Neural progenitor cell (in vitro differentiated cells): ENCODE measurements at regions not wholly inside any gene's neighbourhood (a gene's known extent, or its start where the extent isn't known, plus 50 kb on each side); places are given as distances from the start of the nearest gene placed in this dataset.

Experiments
- DNase-seq: peaks from one replicate; pipeline ENCODE4 v3.0.0-alpha.2; 2016; ENCODE audit warnings: low spot score
- H2AFZ ChIP-seq: fragments of 200-600 bp; sonication (generic); replicated peaks from 2 replicates; pipeline ENCODE4 v1.6.1; 2016; ENCODE audit warnings: antibody characterized with exemption
- H3F3A ChIP-seq: fragments of 200-600 bp; sonication (generic); 2 replicates; pipeline ENCODE4 v1.6.1; 2016; ENCODE audit warnings: antibody characterized with exemption, low read depth
- H3K27ac ChIP-seq: fragments of 200-600 bp; sonication (generic); 2 replicates; pipeline ENCODE4 v1.5.1; 2016; ENCODE audit warnings: mild to moderate bottlenecking
- H3K27me3 ChIP-seq: fragments of 200-600 bp; sonication (generic); 2 replicates; pipeline ENCODE4 v1.6.1; 2016; ENCODE audit warnings: mild to moderate bottlenecking, moderate library complexity
- H3K36me3 ChIP-seq: fragments of 200-600 bp; sonication (generic); 2 replicates; pipeline ENCODE4 v1.5.1; 2016
- H3K4me1 ChIP-seq: fragments of 200-600 bp; sonication (generic); 2 replicates; pipeline ENCODE4 v1.6.1; 2016; ENCODE audit warnings: mixed run types
- H3K4me2 ChIP-seq: fragments of 200-600 bp; sonication (generic); 2 replicates; pipeline ENCODE4 v1.6.1; 2016
- H3K4me3 ChIP-seq: fragments of 200-600 bp; sonication (generic); 2 replicates; pipeline ENCODE4 v1.5.1; 2016
- H3K79me2 ChIP-seq: fragments of 200-600 bp; sonication (generic); 2 replicates; pipeline ENCODE4 v1.6.1; 2016; ENCODE audit warnings: low read depth
- H3K9ac ChIP-seq: fragments of 200-600 bp; sonication (generic); 2 replicates; pipeline ENCODE4 v1.6.1; 2016
- H3K9me3 ChIP-seq: fragments of 200-600 bp; sonication (generic); 2 replicates; pipeline ENCODE4 v1.5.1; 2016; ENCODE audit warnings: low read depth
- H4K20me1 ChIP-seq: fragments of 200-600 bp; sonication (generic); 2 replicates; pipeline ENCODE4 v1.6.1; 2016; ENCODE audit warnings: low read depth
- H3K27ac Mint-ChIP-seq: 3 replicates; pipeline ENCODE4 v1.8.0; 2021; ENCODE audit warnings: mixed read lengths
- H3K27me3 Mint-ChIP-seq: 2 replicates; pipeline ENCODE4 v1.8.0; 2022; ENCODE audit warnings: low read depth, mild to moderate bottlenecking, inconsistent platforms, moderate library complexity, mixed read lengths; ENCODE audit not compliant: insufficient read depth
- H3K36me3 Mint-ChIP-seq: 3 replicates; pipeline ENCODE4 v1.8.0; 2021; ENCODE audit warnings: mixed read lengths
- H3K4me1 Mint-ChIP-seq: 3 replicates; pipeline ENCODE4 v1.8.0; 2021; ENCODE audit warnings: mixed read lengths
- H3K4me3 Mint-ChIP-seq: 3 replicates; pipeline ENCODE4 v1.8.0; 2021; ENCODE audit warnings: mild to moderate bottlenecking, moderate library complexity, mixed read lengths
- H3K9me3 Mint-ChIP-seq: 3 replicates; pipeline ENCODE4 v1.8.0; 2020; ENCODE audit warnings: mixed read lengths
- EZH2 ChIP-seq: fragments of 200-600 bp; sonication (generic); IDR thresholded peaks from 2 replicates; pipeline ENCODE4 v1.6.1; 2017; ENCODE audit warnings: antibody characterized with exemption, mild to moderate bottlenecking, moderate library complexity
- EZH2phosphoT487 ChIP-seq: fragments of 200-600 bp; sonication (generic); IDR thresholded peaks from 2 replicates; pipeline ENCODE4 v1.6.1; 2017; ENCODE audit warnings: antibody characterized with exemption
- TF ChIP-seq, protein P1 (sequence below): fragments of 200-600 bp; sonication (generic); IDR thresholded peaks from 2 replicates; pipeline ENCODE4 v1.5.1; 2017; ENCODE audit warnings: antibody characterized with exemption, mild to moderate bottlenecking

DNA sequence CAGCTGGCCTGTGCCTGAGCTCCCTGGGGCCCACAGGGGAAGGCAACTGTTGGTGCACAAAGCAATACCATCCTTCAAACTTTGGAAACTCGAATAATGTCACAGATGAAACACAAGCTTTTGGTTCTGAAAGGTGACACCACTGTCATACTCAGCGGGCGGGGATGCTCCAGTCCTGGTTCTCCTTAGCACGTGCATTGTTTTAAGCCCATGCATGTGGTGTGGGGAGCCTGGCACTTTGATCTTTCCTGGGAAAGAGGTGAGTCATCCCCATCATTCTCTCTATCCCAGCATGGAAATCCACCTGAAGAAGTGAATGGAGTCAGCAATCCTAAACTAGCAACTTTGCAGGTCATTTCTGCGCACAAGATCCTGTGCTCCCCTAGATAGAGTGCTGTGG is 119.6 kb downstream of the GLRX3 start:
- no peaks in the 10 kb centered on the region for H3F3A ChIP-seq
- no peak overlapping the region for H3K27ac Mint-ChIP-seq
- peaks cover 2% of the 10 kb centered on the region for H3K36me3 Mint-ChIP-seq
- no peaks in the 10 kb centered on the region for H3K79me2 ChIP-seq
- peaks cover 5% of the 10 kb centered on the region for H3K9me3 Mint-ChIP-seq
- no peak overlapping the region for H3K4me3 Mint-ChIP-seq
- no peaks in the 10 kb centered on the region for H3K36me3 ChIP-seq
- no peak for DNase-seq
- no peak for TF ChIP-seq EZH2
- TF ChIP-seq, protein P1, sequence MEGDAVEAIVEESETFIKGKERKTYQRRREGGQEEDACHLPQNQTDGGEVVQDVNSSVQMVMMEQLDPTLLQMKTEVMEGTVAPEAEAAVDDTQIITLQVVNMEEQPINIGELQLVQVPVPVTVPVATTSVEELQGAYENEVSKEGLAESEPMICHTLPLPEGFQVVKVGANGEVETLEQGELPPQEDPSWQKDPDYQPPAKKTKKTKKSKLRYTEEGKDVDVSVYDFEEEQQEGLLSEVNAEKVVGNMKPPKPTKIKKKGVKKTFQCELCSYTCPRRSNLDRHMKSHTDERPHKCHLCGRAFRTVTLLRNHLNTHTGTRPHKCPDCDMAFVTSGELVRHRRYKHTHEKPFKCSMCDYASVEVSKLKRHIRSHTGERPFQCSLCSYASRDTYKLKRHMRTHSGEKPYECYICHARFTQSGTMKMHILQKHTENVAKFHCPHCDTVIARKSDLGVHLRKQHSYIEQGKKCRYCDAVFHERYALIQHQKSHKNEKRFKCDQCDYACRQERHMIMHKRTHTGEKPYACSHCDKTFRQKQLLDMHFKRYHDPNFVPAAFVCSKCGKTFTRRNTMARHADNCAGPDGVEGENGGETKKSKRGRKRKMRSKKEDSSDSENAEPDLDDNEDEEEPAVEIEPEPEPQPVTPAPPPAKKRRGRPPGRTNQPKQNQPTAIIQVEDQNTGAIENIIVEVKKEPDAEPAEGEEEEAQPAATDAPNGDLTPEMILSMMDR, result no peak
- no peak for TF ChIP-seq EZH2phosphoT487
- no peaks in the 10 kb centered on the region for H3K4me1 ChIP-seq
- H3K4me3 ChIP-seq, result no peak overlapping the region
- no peaks in the 10 kb centered on the region for H3K9me3 ChIP-seq
- peaks cover 2% of the 10 kb centered on the region for H3K27me3 Mint-ChIP-seq
- no peak overlapping the region for H3K27ac ChIP-seq
- H4K20me1 ChIP-seq, result no peaks in the 10 kb centered on the region
- no peak overlapping the region for H2AFZ ChIP-seq
- H3K9ac ChIP-seq, result no peak overlapping the region
- H3K27me3 ChIP-seq, result no peaks in the 10 kb centered on the region
- H3K4me2 ChIP-seq, result no peak overlapping the region
- peaks cover 2% of the 10 kb centered on the region for H3K4me1 Mint-ChIP-seq

GRCh38 chr10:130257897-130258296 is 121.7 kb downstream of the GLRX3 start:
- no peak overlapping the region for H3K27ac Mint-ChIP-seq

DNA sequence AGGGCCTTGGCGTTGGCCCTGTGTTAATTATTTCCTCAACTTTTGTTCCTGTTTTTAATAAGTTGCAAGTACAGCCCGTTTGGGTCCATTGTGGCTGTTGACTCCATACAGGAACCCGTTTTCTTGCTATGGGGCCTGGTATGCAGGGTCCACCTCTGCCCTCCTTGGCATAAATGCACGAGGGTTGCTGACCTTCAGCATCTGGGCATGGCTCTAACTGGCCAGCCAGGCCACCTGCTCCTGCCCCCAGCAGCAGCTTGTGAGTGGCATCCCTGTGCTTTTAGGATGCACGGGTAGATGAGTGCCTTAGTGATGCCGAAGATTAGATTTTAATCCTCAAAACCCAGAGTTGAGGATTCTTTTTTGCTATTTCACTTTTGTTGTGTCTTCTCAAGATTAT is 123.2 kb downstream of the GLRX3 start:
- no peak overlapping the region for H2AFZ ChIP-seq
- peaks cover 4% of the 10 kb centered on the region for H3K36me3 Mint-ChIP-seq

More at GRCh38 chr10:130257897-130258296, 121.7 kb downstream of the GLRX3 start:
- Mint-ChIP-seq H3K4me1 (peaks cover 2% of the 10 kb centered on the region), H3K36me3 (peaks cover 2% of the 10 kb centered on the region), H3K27me3 (peaks cover 4% of the 10 kb centered on the region), H3K9me3 (peaks cover 17% of the 10 kb centered on the region), H3K4me3 (no peak overlapping the region)
- Histone ChIP-seq H3K27ac (no peak overlapping the region), H3K9me3 (no peaks in the 10 kb centered on the region), H3K79me2 (no peaks in the 10 kb centered on the region), H3K36me3 (no peaks in the 10 kb centered on the region), H2AFZ (no peak overlapping the region), H3K4me1 (no peaks in the 10 kb centered on the region), H3K4me2 (no peak overlapping the region), H3K4me3 (no peak overlapping the region), H4K20me1 (no peaks in the 10 kb centered on the region), H3K27me3 (no peaks in the 10 kb centered on the region), H3K9ac (no peak overlapping the region), H3F3A (no peaks in the 10 kb centered on the region)
- TF ChIP-seq, protein P1, result no peak
- TF ChIP-seq EZH2phosphoT487, result no peak
- TF ChIP-seq EZH2, result no peak
- no peak for DNase-seq

More for the DNA sequence above, 123.2 kb downstream of the GLRX3 start:
- no peak for DNase-seq
- Mint-ChIP-seq H3K4me3 (no peak overlapping the region), H3K27ac (no peak overlapping the region), H3K4me1 (peaks cover 5% of the 10 kb centered on the region), H3K27me3 (peaks cover 5% of the 10 kb centered on the region), H3K9me3 (peaks cover 16% of the 10 kb centered on the region)
- H4K20me1 ChIP-seq, result no peaks in the 10 kb centered on the region
- no peaks in the 10 kb centered on the region for H3F3A ChIP-seq
- no peaks in the 10 kb centered on the region for H3K4me1 ChIP-seq
- no peak overlapping the region for H3K27ac ChIP-seq
- TF ChIP-seq EZH2phosphoT487 (no peak), EZH2 (no peak)
- TF ChIP-seq, protein P1, result no peak
- H3K9me3 ChIP-seq, result no peaks in the 10 kb centered on the region
- no peaks in the 10 kb centered on the region for H3K27me3 ChIP-seq
- no peak overlapping the region for H3K9ac ChIP-seq
- H3K36me3 ChIP-seq, result no peaks in the 10 kb centered on the region
- no peaks in the 10 kb centered on the region for H3K79me2 ChIP-seq
- H3K4me3 ChIP-seq, result no peak overlapping the region
- no peak overlapping the region for H3K4me2 ChIP-seq
